ENCODE measurements at regions not wholly inside any gene's neighbourhood (a gene's known extent, or its start where the extent isn't known, plus 50 kb on each side); places are given as distances from the start of the nearest gene placed in this dataset.

- Histone ChIP-seq H3K4me3 (ENCODE audit: low read depth in 2 of 2, low read length in 1 of 2) (no peak overlapping the region), H3K4me2 (no peak overlapping the region), H3K9me3 (no peaks in the 10 kb centered on the region), H4K20me1 (ENCODE audit: insufficient read depth) (no peaks in the 10 kb centered on the region), H3K79me2 (ENCODE audit: insufficient read depth) (no peaks in the 10 kb centered on the region), H2AFZ (ENCODE audit: low read depth) (no peak overlapping the region), H3K27me3 (ENCODE audit: insufficient read depth) (no peaks in the 10 kb centered on the region), H3K36me3 (replicated peaks in 1 of 2; ENCODE audit: control insufficient read depth in 1 of 2, insufficient read depth in 2 of 2, low read length in 1 of 2) (no peaks in the 10 kb centered on the region), H3K27ac (ENCODE audit: low read depth in 2 of 2, low read length in 1 of 2) (no peak overlapping the region), H3K9me2 (no peaks in the 10 kb centered on the region), H3F3A (replicated peaks; ENCODE audit: insufficient read depth) (no peaks in the 10 kb centered on the region), H3K4me1 (ENCODE audit: control insufficient read depth in 1 of 2, insufficient read depth in 2 of 2, low read depth in 1 of 2, low read length in 1 of 2) (peaks cover 0 to 5% of the 10 kb centered on the region in 2 experiments; a peak in 2 of 4 replicates), H3K9ac (no peak overlapping the region)
- CTCF ChIA-PET: no interaction called here
- POLR2A ChIA-PET: no interaction called here
- TF ChIP-seq RFX5 (IDR thresholded peaks at IDR 0.05; ENCODE audit: low read length): no peak
- TF ChIP-seq FOXM1 (IDR thresholded peaks at IDR 0.05; ENCODE audit: low read depth): no peak
- no peak for TF ChIP-seq NRF1 (IDR thresholded peaks at IDR 0.05; ENCODE audit: low read depth, low read length)
- TF ChIP-seq MXI1 (IDR thresholded peaks at IDR 0.05; ENCODE audit: low read depth, low read length): no peak
- TF ChIP-seq TEAD4 (IDR thresholded peaks at IDR 0.05; ENCODE audit: borderline replicate concordance, insufficient read depth): no peak
- no peak for TF ChIP-seq NFIC (IDR thresholded peaks at IDR 0.05; ENCODE audit: borderline replicate concordance)
- no peak for TF ChIP-seq RCOR1 (IDR thresholded peaks at IDR 0.05; ENCODE audit: low read length)
- no peak for TF ChIP-seq RAD21 (IDR thresholded peaks at IDR 0.05; ENCODE audit: low read length)
- no peak for TF ChIP-seq EZH2phosphoT487 (IDR thresholded peaks at IDR 0.05; ENCODE audit: borderline replicate concordance, low read depth)
- no peak for TF ChIP-seq GABPA (IDR thresholded peaks at IDR 0.05; ENCODE audit: low read depth)
- DNase-seq: no peak
- 74% methylated on average over 8 of the region's 8 CpGs for WGBS (ENCODE audit: low lambda C conversion rate)
Measured at GRCh38 chr3:64932666-64933342, 245.0 kb upstream of the ADAMTS9 start.

- H3K4me3 ChIP-seq (ENCODE audit: low read depth in 2 of 2, low read length in 1 of 2): no peak overlapping the region
- WGBS (ENCODE audit: low lambda C conversion rate): 87% methylated on average over 2 of the region's 2 CpGs
- no peaks in the 10 kb centered on the region for H3K9me3 ChIP-seq
- no peaks in the 10 kb centered on the region for H3K9me2 ChIP-seq
- no peaks in the 10 kb centered on the region for H3K27me3 ChIP-seq (ENCODE audit: insufficient read depth)
- H4K20me1 ChIP-seq (ENCODE audit: insufficient read depth): no peaks in the 10 kb centered on the region
- H3K27ac ChIP-seq (ENCODE audit: low read depth in 2 of 2, low read length in 1 of 2): no peak overlapping the region
- H3K36me3 ChIP-seq (replicated peaks in 1 of 2; ENCODE audit: control insufficient read depth in 1 of 2, insufficient read depth in 2 of 2, low read length in 1 of 2): no peaks in the 10 kb centered on the region
- DNase-seq: no peak
- no peak overlapping the region for H3K9ac ChIP-seq
- ChIA-PET CTCF (no interaction called here), POLR2A (no interaction called here)
- H3K79me2 ChIP-seq (ENCODE audit: insufficient read depth): no peaks in the 10 kb centered on the region
- H3K4me2 ChIP-seq: no peak overlapping the region
- no peak overlapping the region for H2AFZ ChIP-seq (ENCODE audit: low read depth)
- H3K4me1 ChIP-seq (ENCODE audit: control insufficient read depth in 1 of 2, insufficient read depth in 2 of 2, low read depth in 1 of 2, low read length in 1 of 2): peaks cover 0 to 8% of the 10 kb centered on the region in 2 experiments; a peak in 2 of 4 replicates
- no peaks in the 10 kb centered on the region for H3F3A ChIP-seq (replicated peaks; ENCODE audit: insufficient read depth)
- TF ChIP-seq CTCF (IDR thresholded peaks at IDR 0.05) (no peak), JUND (IDR thresholded peaks at IDR 0.05) (no peak), EP300 (IDR thresholded peaks at IDR 0.05; ENCODE audit: borderline replicate concordance in 1 of 2, low read depth in 1 of 2, low read length in 1 of 2) (no peak), RXRA (IDR thresholded peaks at IDR 0.05; ENCODE audit: borderline replicate concordance, low read depth) (no peak), SIN3A (IDR thresholded peaks at IDR 0.05; ENCODE audit: borderline replicate concordance, low read depth, low read length) (no peak), MXI1 (IDR thresholded peaks at IDR 0.05; ENCODE audit: low read depth, low read length) (no peak), FOSL2 (IDR thresholded peaks at IDR 0.05; ENCODE audit: borderline replicate concordance, low read depth) (no peak), SMC3 (IDR thresholded peaks at IDR 0.05; ENCODE audit: low read depth, low read length) (no peak), CHD2 (IDR thresholded peaks at IDR 0.05; ENCODE audit: low read length, partially characterized antibody) (no peak), POLR2AphosphoS5 (IDR thresholded peaks at IDR 0.05; ENCODE audit: low read depth, low read length) (no peak), TEAD4 (IDR thresholded peaks at IDR 0.05; ENCODE audit: borderline replicate concordance, insufficient read depth) (no peak), FOXM1 (IDR thresholded peaks at IDR 0.05; ENCODE audit: low read depth) (no peak), RAD21 (IDR thresholded peaks at IDR 0.05; ENCODE audit: low read length) (no peak), NRF1 (IDR thresholded peaks at IDR 0.05; ENCODE audit: low read depth, low read length) (no peak)
- TF ChIP-seq, protein P1, sequence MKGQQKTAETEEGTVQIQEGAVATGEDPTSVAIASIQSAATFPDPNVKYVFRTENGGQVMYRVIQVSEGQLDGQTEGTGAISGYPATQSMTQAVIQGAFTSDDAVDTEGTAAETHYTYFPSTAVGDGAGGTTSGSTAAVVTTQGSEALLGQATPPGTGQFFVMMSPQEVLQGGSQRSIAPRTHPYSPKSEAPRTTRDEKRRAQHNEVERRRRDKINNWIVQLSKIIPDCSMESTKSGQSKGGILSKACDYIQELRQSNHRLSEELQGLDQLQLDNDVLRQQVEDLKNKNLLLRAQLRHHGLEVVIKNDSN (IDR thresholded peaks at IDR 0.05; ENCODE audit: borderline replicate concordance, low read depth): no peak
- TF ChIP-seq, protein P2, sequence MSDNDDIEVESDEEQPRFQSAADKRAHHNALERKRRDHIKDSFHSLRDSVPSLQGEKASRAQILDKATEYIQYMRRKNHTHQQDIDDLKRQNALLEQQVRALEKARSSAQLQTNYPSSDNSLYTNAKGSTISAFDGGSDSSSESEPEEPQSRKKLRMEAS (IDR thresholded peaks at IDR 0.05; ENCODE audit: low read depth): no peak
- TF ChIP-seq, protein P3, sequence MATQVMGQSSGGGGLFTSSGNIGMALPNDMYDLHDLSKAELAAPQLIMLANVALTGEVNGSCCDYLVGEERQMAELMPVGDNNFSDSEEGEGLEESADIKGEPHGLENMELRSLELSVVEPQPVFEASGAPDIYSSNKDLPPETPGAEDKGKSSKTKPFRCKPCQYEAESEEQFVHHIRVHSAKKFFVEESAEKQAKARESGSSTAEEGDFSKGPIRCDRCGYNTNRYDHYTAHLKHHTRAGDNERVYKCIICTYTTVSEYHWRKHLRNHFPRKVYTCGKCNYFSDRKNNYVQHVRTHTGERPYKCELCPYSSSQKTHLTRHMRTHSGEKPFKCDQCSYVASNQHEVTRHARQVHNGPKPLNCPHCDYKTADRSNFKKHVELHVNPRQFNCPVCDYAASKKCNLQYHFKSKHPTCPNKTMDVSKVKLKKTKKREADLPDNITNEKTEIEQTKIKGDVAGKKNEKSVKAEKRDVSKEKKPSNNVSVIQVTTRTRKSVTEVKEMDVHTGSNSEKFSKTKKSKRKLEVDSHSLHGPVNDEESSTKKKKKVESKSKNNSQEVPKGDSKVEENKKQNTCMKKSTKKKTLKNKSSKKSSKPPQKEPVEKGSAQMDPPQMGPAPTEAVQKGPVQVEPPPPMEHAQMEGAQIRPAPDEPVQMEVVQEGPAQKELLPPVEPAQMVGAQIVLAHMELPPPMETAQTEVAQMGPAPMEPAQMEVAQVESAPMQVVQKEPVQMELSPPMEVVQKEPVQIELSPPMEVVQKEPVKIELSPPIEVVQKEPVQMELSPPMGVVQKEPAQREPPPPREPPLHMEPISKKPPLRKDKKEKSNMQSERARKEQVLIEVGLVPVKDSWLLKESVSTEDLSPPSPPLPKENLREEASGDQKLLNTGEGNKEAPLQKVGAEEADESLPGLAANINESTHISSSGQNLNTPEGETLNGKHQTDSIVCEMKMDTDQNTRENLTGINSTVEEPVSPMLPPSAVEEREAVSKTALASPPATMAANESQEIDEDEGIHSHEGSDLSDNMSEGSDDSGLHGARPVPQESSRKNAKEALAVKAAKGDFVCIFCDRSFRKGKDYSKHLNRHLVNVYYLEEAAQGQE (IDR thresholded peaks at IDR 0.05; ENCODE audit: low read depth, low read length): no peak
Measured at GRCh38 chr3:64932016-64932518, 244.3 kb upstream of the ADAMTS9 start.
